ENCODE measurements at regions not wholly inside any gene's neighbourhood (a gene's known extent, or its start where the extent isn't known, plus 50 kb on each side); places are given as distances from the start of the nearest gene placed in this dataset.
"Not testable (repeated sequence)": the region's sequence is repeated elsewhere in the genome, so short reads cannot be mapped to it uniquely, and the experiment has no call there.

GRCh38 chr2:16055848-16056580 lies 115.7 kb downstream of the MYCN start:
- no peak for DNase-seq

- DNase-seq: no peak
Observed at GRCh38 chr2:16053437-16054257, 113.3 kb downstream of the MYCN start.

GRCh38 chr2:16052571-16053052 lies 112.3 kb downstream of the MYCN start:
- DNase-seq: not testable (repeated sequence)

- DNase-seq: no peak
Observed at GRCh38 chr2:16051841-16052564, 111.7 kb downstream of the MYCN start.

GRCh38 chr2:16050908-16051489 lies 110.6 kb downstream of the MYCN start:
- DNase-seq: no peak

- no peak for DNase-seq
Observed at GRCh38 chr2:16050261-16050907, 110.0 kb downstream of the MYCN start.

GRCh38 chr2:16049406-16049805 lies 109.1 kb downstream of the MYCN start:
- DNase-seq: no peak

- no peak for DNase-seq
Observed at GRCh38 chr2:16048466-16048865, 108.1 kb downstream of the MYCN start.

GRCh38 chr2:16047701-16048100 lies 107.4 kb downstream of the MYCN start:
- no peak for DNase-seq

- DNase-seq: no peak
Observed at GRCh38 chr2:16046649-16047048, 106.3 kb downstream of the MYCN start.

- no peak for DNase-seq
Observed at GRCh38 chr2:16045653-16046352, 105.5 kb downstream of the MYCN start.

GRCh38 chr2:16044946-16045456 lies 104.7 kb downstream of the MYCN start:
- DNase-seq: no peak

GRCh38 chr2:16043627-16044026 lies 103.3 kb downstream of the MYCN start:
- no peak for DNase-seq

- DNase-seq: no peak
Observed at GRCh38 chr2:16043192-16043591, 102.8 kb downstream of the MYCN start.

- no peak for DNase-seq
Observed at GRCh38 chr2:16042201-16042700, 101.9 kb downstream of the MYCN start.

GRCh38 chr2:16040271-16041010 lies 100.1 kb downstream of the MYCN start:
- no peak for DNase-seq

- no peak for DNase-seq
Observed at GRCh38 chr2:16039823-16040222, 99.5 kb downstream of the MYCN start.

- DNase-seq: no peak
Observed at GRCh38 chr2:16039055-16039454, 98.7 kb downstream of the MYCN start.

- DNase-seq: no peak
Observed at GRCh38 chr2:16038621-16039020, 98.3 kb downstream of the MYCN start.

- DNase-seq: no peak
Observed at GRCh38 chr2:16037808-16038457, 97.6 kb downstream of the MYCN start.
